IMR-90 (cell line): ENCODE measurements at regions not wholly inside any gene's neighbourhood (a gene's known extent, or its start where the extent isn't known, plus 50 kb on each side); places are given as distances from the start of the nearest gene placed in this dataset.

Experiments used
- ATAC-seq: fragments of 200-7000 bp; cut with Tn5 transposase; 2 replicates; pipeline ENCODE4 v1.9.1; 2020; ENCODE audit warnings: low read depth, mild to moderate bottlenecking, moderate library complexity
- BruUV-seq: library from RNA; stranded (reverse); fragments of 400-500 nt; replicated peaks from 2 replicates; lab custom pipeline; 2021; lab: Mats Ljungman, UMichigan
- CTCF ChIA-PET: fragments of 300-600 bp; formaldehyde crosslinking; extraction: SDS; loops from one replicate; lab custom pipeline; 2021; ENCODE audit warnings: antibody characterized with exemption; lab: Yijun Ruan, JAX
- POLR2A ChIA-PET: fragments of 300-600 bp; sonication (Branson Sonifier 250); formaldehyde crosslinking; loops from one replicate; lab custom pipeline; 2022; ENCODE audit warnings: antibody characterized with exemption; ENCODE audit not compliant: unreplicated experiment; lab: Charles Lee
- DNase-seq: peaks from one replicate; pipeline ENCODE4 v3.0.0; 2013
- H2AFZ ChIP-seq: replicated peaks from 2 replicates; pipeline ENCODE3; 2013; ENCODE audit warnings: low read length, mild to moderate bottlenecking; ENCODE audit not compliant: poor library complexity
- H2AK5ac ChIP-seq: 2 replicates; pipeline ENCODE4 v1.6.1; 2013; ENCODE audit warnings: low read depth, low read length, inconsistent platforms
- H2AK9ac ChIP-seq: replicated peaks from 2 replicates; pipeline ENCODE3; 2013; ENCODE audit warnings: mild to moderate bottlenecking, low read depth, low read length, moderate library complexity; ENCODE audit not compliant: poor library complexity
- H2BK120ac ChIP-seq: 2 replicates; pipeline ENCODE4 v1.6.1; 2013; ENCODE audit warnings: low read depth, low read length, inconsistent platforms
- H2BK15ac ChIP-seq: 3 replicates; pipeline ENCODE4 v1.6.1; 2013; ENCODE audit warnings: low read depth, low read length, inconsistent platforms
- H2BK20ac ChIP-seq: 2 replicates; pipeline ENCODE4 v1.6.1; 2013; ENCODE audit warnings: low read depth, mild to moderate bottlenecking, inconsistent platforms, low read length, moderate library complexity
- H2BK5ac ChIP-seq: 2 replicates; pipeline ENCODE4 v1.6.1; 2013; ENCODE audit warnings: mild to moderate bottlenecking, low read depth, low read length, inconsistent platforms; ENCODE audit not compliant: poor library complexity, severe bottlenecking
- H3K14ac ChIP-seq: replicated peaks from 2 replicates; pipeline ENCODE4 v1.6.1; 2013; ENCODE audit warnings: low read depth, low read length, inconsistent platforms
- H3K18ac ChIP-seq: 2 replicates; pipeline ENCODE4 v1.6.1; 2013; ENCODE audit warnings: low read depth, low read length, control low read depth
- H3K23ac ChIP-seq: 2 replicates; pipeline ENCODE4 v1.6.1; 2013; ENCODE audit warnings: low read depth, low read length, inconsistent platforms
- H3K27ac ChIP-seq: 2 replicates; pipeline ENCODE4 v1.5.1; 2013; ENCODE audit warnings: mild to moderate bottlenecking, control low read depth, low read length; ENCODE audit not compliant: insufficient read depth
- H3K27me3 ChIP-seq: 2 replicates; pipeline ENCODE4 v1.6.1; 2013; ENCODE audit warnings: low read length; ENCODE audit not compliant: control insufficient read depth, insufficient read depth
- H3K36me3 ChIP-seq: 2 replicates; pipeline ENCODE4 v1.6.1; 2013; ENCODE audit warnings: low read length, mixed read lengths; ENCODE audit not compliant: control insufficient read depth, insufficient read depth
- H3K4ac ChIP-seq: 2 replicates; pipeline ENCODE4 v1.6.1; 2013; ENCODE audit warnings: low read depth, low read length, inconsistent platforms
- H3K4me1 ChIP-seq: 2 replicates; pipeline ENCODE4 v1.6.1; 2013; ENCODE audit warnings: low read length, mixed read lengths; ENCODE audit not compliant: control insufficient read depth, insufficient read depth
- H3K4me2 ChIP-seq: 2 replicates; pipeline ENCODE4 v1.6.1; 2013; ENCODE audit warnings: low read depth, mild to moderate bottlenecking, control low read depth, low read length, moderate library complexity
- H3K4me3 ChIP-seq: 2 replicates; pipeline ENCODE4 v1.5.1; 2013; ENCODE audit warnings: low read depth, mild to moderate bottlenecking, control low read depth, low read length, moderate library complexity; ENCODE audit not compliant: insufficient read depth
- H3K56ac ChIP-seq: 2 replicates; pipeline ENCODE4 v1.6.1; 2013; ENCODE audit warnings: low read length, inconsistent platforms; ENCODE audit not compliant: insufficient read depth; ENCODE audit errors: extremely low read depth
- H3K79me1 ChIP-seq, 2 experiments: 2 replicates each; pipeline ENCODE4 v1.6.1; 2013; ENCODE audit warnings: low read length in 2 of 2, inconsistent platforms in 1 of 2, low read depth in 1 of 2
- H3K9ac ChIP-seq: 2 replicates; pipeline ENCODE4 v1.6.1; 2013; ENCODE audit warnings: low read depth, low read length, control low read depth
- H3K9me1 ChIP-seq: 2 replicates; pipeline ENCODE4 v1.6.1; 2013; ENCODE audit warnings: low read length, inconsistent platforms; ENCODE audit not compliant: insufficient read depth
- H3K9me3 ChIP-seq: 2 replicates; pipeline ENCODE4 v1.6.1; 2013; ENCODE audit warnings: low read length; ENCODE audit not compliant: control insufficient read depth, insufficient read depth
- H4K20me1 ChIP-seq: 2 replicates; pipeline ENCODE4 v1.6.1; 2013; ENCODE audit warnings: low read length, inconsistent platforms; ENCODE audit not compliant: insufficient read depth
- H4K5ac ChIP-seq: 2 replicates; pipeline ENCODE4 v1.6.1; 2013; ENCODE audit warnings: mild to moderate bottlenecking, low read depth, low read length, control low read depth
- H4K8ac ChIP-seq, 2 experiments: 2 replicates each; pipeline ENCODE4 v1.6.1; 2013; ENCODE audit warnings: low read depth in 2 of 2, low read length in 2 of 2, control low read depth in 1 of 2, inconsistent platforms in 1 of 2
- H4K91ac ChIP-seq: 2 replicates; pipeline ENCODE4 v1.6.1; 2013; ENCODE audit warnings: low read depth, low read length, inconsistent platforms; ENCODE audit not compliant: insufficient read depth
- CEBPB ChIP-seq: IDR thresholded peaks from 2 replicates; pipeline ENCODE4 v1.6.1; 2012; ENCODE audit warnings: low read depth, low read length, improper control_type of control experiment
- CHD1 ChIP-seq: IDR thresholded peaks from 2 replicates; pipeline ENCODE4 v1.6.1; 2012; ENCODE audit warnings: low read depth, low read length, improper control_type of control experiment
- MAZ ChIP-seq: IDR thresholded peaks from 2 replicates; pipeline ENCODE4 v1.6.1; 2012; ENCODE audit warnings: low read depth, mild to moderate bottlenecking, low read length, improper control_type of control experiment, moderate library complexity, borderline replicate concordance
- MXI1 ChIP-seq: IDR thresholded peaks from 2 replicates; pipeline ENCODE4 v1.6.1; 2012; ENCODE audit warnings: low read depth, mild to moderate bottlenecking, low read length, moderate library complexity, borderline replicate concordance
- NFE2L2 ChIP-seq: fragments of 150-350 bp; IDR thresholded peaks from 2 replicates; pipeline ENCODE4 v1.6.1; 2016; ENCODE audit warnings: low read depth, mild to moderate bottlenecking, low read length
- WGBS, 2 experiments: methylation state at CpG; one replicate each; pipeline versions ENCODE4 v1.1.5 to v1.1.7; 2013; ENCODE audit warnings: missing lambda C conversion rate in 2 of 2; ENCODE audit not compliant: insufficient read length in 1 of 2; ENCODE audit errors: extremely low coverage in 2 of 2; 5-methylcytosine and 5-hydroxymethylcytosine counted together
- dilution Hi-C: fragments of 300-500 bp; cut with HindIII; formaldehyde crosslinking; loops from one replicate; pipeline ENCODE4 v1.14.3; 2018; ENCODE audit warnings: low sequenced_read_pairs; ENCODE audit not compliant: unreplicated experiment
- in situ Hi-C: fragments of 300-500 bp; cut with MboI; formaldehyde crosslinking; loops from 3 replicates; pipeline ENCODE4 v1.14.3; 2019; ENCODE audit warnings: low sequenced_read_pairs, inconsistent platforms, mixed read lengths
- intact Hi-C: fragments of 100-400 bp; cut with micrococcal nuclease; formaldehyde crosslinking; loops from 2 replicates; pipeline ENCODE4 v1.10.0; 2022

GRCh38 chr5:85556464-85556863, 1061.3 kb upstream of the COX7C start:
- Histone ChIP-seq H3K9me3 (peaks cover 12% of the 10 kb centered on the region), H4K8ac (no peak overlapping the region), H4K5ac (no peak overlapping the region), H3K27me3 (no peaks in the 10 kb centered on the region), H3K9me1 (no peaks in the 10 kb centered on the region), H3K4me1 (no peaks in the 10 kb centered on the region), H4K20me1 (no peaks in the 10 kb centered on the region), H2BK20ac (no peak overlapping the region), H3K18ac (no peak overlapping the region), H3K23ac (no peak overlapping the region), H3K36me3 (no peaks in the 10 kb centered on the region), H3K14ac (no peak overlapping the region), H3K4me2 (no peak overlapping the region), H2AK9ac (no peak overlapping the region), H2BK15ac (no peak overlapping the region), H2AK5ac (no peak overlapping the region), H4K91ac (no peak overlapping the region), H3K56ac (no peak overlapping the region), H3K4ac (no peak overlapping the region), H3K27ac (no peak overlapping the region), H3K79me1 (no peaks in the 10 kb centered on the region), H3K9ac (no peak overlapping the region), H2AFZ (no peak overlapping the region), H3K4me3 (no peak overlapping the region), H2BK5ac (no peak overlapping the region), H2BK120ac (no peak overlapping the region)
- no peak for ATAC-seq
- 100% methylated on average over 1 of the region's 3 CpGs; no CpG with 5 or more reads in 1 of the 2 experiments for WGBS, 2 experiments
- intact Hi-C loops = no loop called here
- ChIA-PET CTCF (no interaction called here), POLR2A (no interaction called here)
- no TSS peak for BruUV-seq
- no peak for DNase-seq
- TF ChIP-seq MXI1 (no peak), MAZ (no peak), CEBPB (no peak), CHD1 (no peak), NFE2L2 (no peak)
- dilution Hi-C loops = no loop called here
- in situ Hi-C loops = no loop called here
